ENCODE measurements at regions not wholly inside any gene's neighbourhood (a gene's known extent, or its start where the extent isn't known, plus 50 kb on each side); places are given as distances from the start of the nearest gene placed in this dataset.

GRCh38 chr5:60541980-60542379 lies 158.0 kb downstream of the DEPDC1B start:
- Histone ChIP-seq H3K4me3 (ENCODE audit: insufficient read depth, low read depth, low read length) (no peak overlapping the region), H3K9me3 (ENCODE audit: insufficient read depth, low read depth, low read length) (no peaks in the 10 kb centered on the region), H2AFZ (ENCODE audit: low read depth, low read length) (no peak overlapping the region), H3K36me3 (ENCODE audit: insufficient read depth, low read length) (no peaks in the 10 kb centered on the region), H3K27me3 (ENCODE audit: insufficient read depth, low read length) (no peaks in the 10 kb centered on the region), H3K27ac (ENCODE audit: low read depth, low read length) (peak overlapping the region; percentile 64), H3K4me1 (ENCODE audit: insufficient read depth, low read length) (peaks cover 7% of the 10 kb centered on the region), H4K20me1 (ENCODE audit: insufficient read depth, low read length) (no peaks in the 10 kb centered on the region), H3K79me2 (ENCODE audit: insufficient read depth, low read length) (no peaks in the 10 kb centered on the region), H3K4me2 (ENCODE audit: low read length) (peak overlapping the region; percentile 65), H3K9ac (ENCODE audit: low read length) (peak overlapping the region; percentile 68)
- Mint-ChIP-seq H3K27ac (ENCODE audit: unreplicated experiment) (peak overlapping the region; percentile 96), H3K4me1 (ENCODE audit: low read depth, unreplicated experiment) (peaks cover 21% of the 10 kb centered on the region), H3K36me3 (ENCODE audit: low read depth, unreplicated experiment) (no peaks in the 10 kb centered on the region), H3K4me3 (ENCODE audit: unreplicated experiment) (peak overlapping the region; percentile 2), H3K27me3 (ENCODE audit: low read depth, unreplicated experiment) (no peaks in the 10 kb centered on the region), H3K9me3 (ENCODE audit: unreplicated experiment) (peaks cover 1% of the 10 kb centered on the region)
- FAIRE-seq (no peak), DNase-seq (ENCODE audit: low read depth) (peak; percentile 86)
- TF ChIP-seq CTCF (IDR thresholded peaks at IDR 0.05; ENCODE audit: insufficient read depth, low read depth, low read length) (no peak), EZH2 (IDR thresholded peaks at IDR 0.05; ENCODE audit: insufficient read depth, low read length) (no peak)

- no peak for TF ChIP-seq EZH2 (IDR thresholded peaks at IDR 0.05; ENCODE audit: insufficient read depth, low read length)
- no peak for TF ChIP-seq CTCF (IDR thresholded peaks at IDR 0.05; ENCODE audit: insufficient read depth, low read depth, low read length)
- Histone ChIP-seq H4K20me1 (ENCODE audit: insufficient read depth, low read length) (no peaks in the 10 kb centered on the region), H3K4me1 (ENCODE audit: insufficient read depth, low read length) (peaks cover 7% of the 10 kb centered on the region), H3K79me2 (ENCODE audit: insufficient read depth, low read length) (no peaks in the 10 kb centered on the region), H3K36me3 (ENCODE audit: insufficient read depth, low read length) (no peaks in the 10 kb centered on the region), H3K4me3 (ENCODE audit: insufficient read depth, low read depth, low read length) (no peak overlapping the region), H3K9me3 (ENCODE audit: insufficient read depth, low read depth, low read length) (no peaks in the 10 kb centered on the region), H3K27me3 (ENCODE audit: insufficient read depth, low read length) (no peaks in the 10 kb centered on the region), H3K27ac (ENCODE audit: low read depth, low read length) (peak overlapping the region; percentile 64), H2AFZ (ENCODE audit: low read depth, low read length) (no peak overlapping the region), H3K4me2 (ENCODE audit: low read length) (peak overlapping the region; percentile 65), H3K9ac (ENCODE audit: low read length) (peak overlapping the region; percentile 68)
- DNase-seq (ENCODE audit: low read depth), result peak; percentile 54
- peak overlapping the region; percentile 96 for H3K27ac Mint-ChIP-seq (ENCODE audit: unreplicated experiment)
- peaks cover 21% of the 10 kb centered on the region for H3K4me1 Mint-ChIP-seq (ENCODE audit: low read depth, unreplicated experiment)
- no peaks in the 10 kb centered on the region for H3K36me3 Mint-ChIP-seq (ENCODE audit: low read depth, unreplicated experiment)
- H3K4me3 Mint-ChIP-seq (ENCODE audit: unreplicated experiment), result no peak overlapping the region
- H3K9me3 Mint-ChIP-seq (ENCODE audit: unreplicated experiment), result peaks cover 1% of the 10 kb centered on the region
- no peaks in the 10 kb centered on the region for H3K27me3 Mint-ChIP-seq (ENCODE audit: low read depth, unreplicated experiment)
- no peak for FAIRE-seq
Measured at GRCh38 chr5:60540856-60541805, 158.8 kb downstream of the DEPDC1B start.
